Neuronal stem cell (in vitro differentiated cells): ENCODE measurements at regions not wholly inside any gene's neighbourhood (a gene's known extent, or its start where the extent isn't known, plus 50 kb on each side); places are given as distances from the start of the nearest gene placed in this dataset.

Experiments used
- DNase-seq: peaks from one replicate; pipeline ENCODE4 v3.0.0-alpha.2; 2013; ENCODE audit warnings: low spot score
- H2AFZ ChIP-seq: one replicate; pipeline ENCODE4 v1.6.1; 2013; ENCODE audit warnings: mild to moderate bottlenecking, low read length, inconsistent platforms
- H2AK5ac ChIP-seq: 2 replicates; pipeline ENCODE4 v1.6.1; 2013; ENCODE audit warnings: low read depth, mild to moderate bottlenecking, inconsistent platforms, low read length, moderate library complexity, mixed read lengths
- H2BK120ac ChIP-seq: 2 replicates; pipeline ENCODE4 v1.6.1; 2013; ENCODE audit warnings: low read depth, mild to moderate bottlenecking, inconsistent platforms, low read length, moderate library complexity, mixed read lengths
- H2BK12ac ChIP-seq: one replicate; pipeline ENCODE4 v1.6.1; 2013; ENCODE audit warnings: low read length, inconsistent platforms
- H2BK15ac ChIP-seq: 2 replicates; pipeline ENCODE4 v1.6.1; 2013; ENCODE audit warnings: mild to moderate bottlenecking, low read length, inconsistent platforms, mixed read lengths
- H2BK5ac ChIP-seq: one replicate; pipeline ENCODE4 v1.6.1; 2013; ENCODE audit warnings: inconsistent platforms, mild to moderate bottlenecking, low read length, moderate library complexity
- H3K14ac ChIP-seq: one replicate; pipeline ENCODE4 v1.6.1; 2013; ENCODE audit warnings: low read length, inconsistent platforms
- H3K18ac ChIP-seq: 2 replicates; pipeline ENCODE4 v1.6.1; 2013; ENCODE audit warnings: low read length, inconsistent platforms
- H3K23ac ChIP-seq: 2 replicates; pipeline ENCODE4 v1.6.1; 2013; ENCODE audit warnings: low read depth, mild to moderate bottlenecking, mixed read lengths, low read length, inconsistent platforms; ENCODE audit not compliant: poor library complexity
- H3K27ac ChIP-seq: replicated peaks from 3 replicates; pipeline ENCODE4 v1.5.1; 2013; ENCODE audit warnings: low read length, inconsistent platforms
- H3K27me3 ChIP-seq, 3 experiments: 2 replicates each; pipeline ENCODE4 v1.6.1; 2013; ENCODE audit warnings: low read length in 3 of 3, mild to moderate bottlenecking in 2 of 3, inconsistent platforms in 1 of 3, low read depth in 1 of 3, mixed read lengths in 1 of 3, moderate library complexity in 1 of 3; ENCODE audit not compliant: control insufficient read depth in 3 of 3, insufficient read depth in 3 of 3
- H3K36me3 ChIP-seq, 2 donors: replicated peaks in 1 of 2; 2 replicates each; pipeline ENCODE4 v1.6.1; 2013; ENCODE audit warnings: low read length in 2 of 2; ENCODE audit not compliant: control insufficient read depth in 2 of 2, insufficient read depth in 2 of 2
- H3K4ac ChIP-seq: 2 replicates; pipeline ENCODE4 v1.6.1; 2013; ENCODE audit warnings: inconsistent platforms, mild to moderate bottlenecking, low read length, moderate library complexity
- H3K4me1 ChIP-seq, 2 donors: 1 replicate in 1 of 2; 2 replicates in 1 of 2; pipeline ENCODE4 v1.6.1; 2013; ENCODE audit warnings: low read length in 2 of 2, low read depth in 1 of 2; ENCODE audit not compliant: control insufficient read depth in 2 of 2, insufficient read depth in 1 of 2
- H3K4me2 ChIP-seq: one replicate; pipeline ENCODE4 v1.6.1; 2013; ENCODE audit warnings: mild to moderate bottlenecking, low read length, inconsistent platforms; ENCODE audit not compliant: insufficient read depth, poor library complexity, severe bottlenecking
- H3K4me3 ChIP-seq, 2 donors: 2 replicates each; pipeline ENCODE4 v1.5.1; 2013; ENCODE audit warnings: low read length in 2 of 2, mild to moderate bottlenecking in 2 of 2, inconsistent platforms in 1 of 2, moderate library complexity in 1 of 2
- H3K79me1 ChIP-seq: one replicate; pipeline ENCODE4 v1.6.1; 2013; ENCODE audit warnings: low read depth, mild to moderate bottlenecking, inconsistent platforms, low read length, moderate library complexity
- H3K9ac ChIP-seq: one replicate; pipeline ENCODE4 v1.6.1; 2013; ENCODE audit warnings: mild to moderate bottlenecking, low read depth, low read length, inconsistent platforms; ENCODE audit not compliant: poor library complexity
- H3K9me3 ChIP-seq, 2 donors: replicated peaks in 1 of 2; 2 replicates each; pipeline versions ENCODE3 to v1.6.1; 2013; ENCODE audit warnings: low read length in 2 of 2, mild to moderate bottlenecking in 2 of 2, inconsistent platforms in 1 of 2, low read depth in 1 of 2, mixed read lengths in 1 of 2, moderate library complexity in 1 of 2; ENCODE audit not compliant: control insufficient read depth in 2 of 2, insufficient read depth in 1 of 2
- H4K8ac ChIP-seq: one replicate; pipeline ENCODE4 v1.6.1; 2013; ENCODE audit warnings: low read depth, mild to moderate bottlenecking, inconsistent platforms, low read length, moderate library complexity
- H4K91ac ChIP-seq: one replicate; pipeline ENCODE4 v1.6.1; 2013; ENCODE audit warnings: low read length, low read depth, mild to moderate bottlenecking, inconsistent platforms; ENCODE audit not compliant: poor library complexity
- WGBS, 2 donors: extraction: QIAGEN DNeasy Blood & Tissue Kit; methylation state at CpG; one replicate each; pipeline ENCODE4 v1.1.7; 2013; ENCODE audit warnings: missing lambda C conversion rate in 2 of 2, mixed read lengths in 1 of 2; ENCODE audit not compliant: insufficient read length in 2 of 2, insufficient replicate concordance in 1 of 2; ENCODE audit errors: extremely low coverage in 2 of 2; 5-methylcytosine and 5-hydroxymethylcytosine counted together

- Histone ChIP-seq H3K23ac (no peak overlapping the region), H3K9me3 (no peaks in the 10 kb centered on the region), H3K4me3 (no peak overlapping the region), H3K9ac (no peak overlapping the region), H3K14ac (no peak overlapping the region), H3K18ac (no peak overlapping the region), H2BK15ac (no peak overlapping the region), H3K4me2 (no peak overlapping the region), H2BK12ac (no peak overlapping the region), H3K4ac (no peak overlapping the region), H3K36me3 (no peaks in the 10 kb centered on the region), H4K91ac (no peak overlapping the region), H4K8ac (no peak overlapping the region), H2BK5ac (no peak overlapping the region), H2BK120ac (no peak overlapping the region), H3K27me3 (no peaks in the 10 kb centered on the region), H2AFZ (no peak overlapping the region), H3K4me1 (no peaks in the 10 kb centered on the region), H2AK5ac (no peak overlapping the region), H3K27ac (no peak overlapping the region), H3K79me1 (no peaks in the 10 kb centered on the region)
- no CpG with 5 or more reads among the region's 1 CpG for WGBS, 2 donors
- DNase-seq: no peak
Observed at GRCh38 chr14:87115234-87115633, 877.7 kb downstream of the GALC start.

- Histone ChIP-seq H3K9me3 (no peaks in the 10 kb centered on the region), H3K36me3 (no peaks in the 10 kb centered on the region), H3K23ac (no peak overlapping the region), H2BK12ac (no peak overlapping the region), H3K14ac (no peak overlapping the region), H3K4me1 (no peaks in the 10 kb centered on the region), H2BK120ac (no peak overlapping the region), H3K18ac (no peak overlapping the region), H3K27ac (no peak overlapping the region), H2AK5ac (no peak overlapping the region), H2BK5ac (no peak overlapping the region), H3K4me2 (no peak overlapping the region), H4K91ac (no peak overlapping the region), H3K27me3 (no peaks in the 10 kb centered on the region), H2AFZ (no peak overlapping the region), H4K8ac (no peak overlapping the region), H3K4me3 (no peak overlapping the region), H3K4ac (no peak overlapping the region), H3K79me1 (no peaks in the 10 kb centered on the region), H3K9ac (no peak overlapping the region), H2BK15ac (no peak overlapping the region)
- WGBS, 2 donors: no CpG with 5 or more reads among the region's 5 CpGs
- DNase-seq: no peak
Observed at GRCh38 chr14:87113286-87113685, 879.7 kb downstream of the GALC start.

- no CpG with 5 or more reads among the region's 3 CpGs for WGBS, 2 donors
Observed at GRCh38 chr14:87111741-87112140, 881.2 kb downstream of the GALC start.

GRCh38 chr14:87111126-87111525 lies 881.9 kb downstream of the GALC start:
- no peak overlapping the region for H3K23ac ChIP-seq
- H2BK12ac ChIP-seq: no peak overlapping the region
- H3K27ac ChIP-seq: no peak overlapping the region
- H2BK120ac ChIP-seq: no peak overlapping the region
- no CpG with 5 or more reads among the region's 1 CpG for WGBS, 2 donors
- H3K27me3 ChIP-seq: no peaks in the 10 kb centered on the region
- H3K14ac ChIP-seq: no peak overlapping the region
- no peaks in the 10 kb centered on the region for H3K4me1 ChIP-seq
- no peaks in the 10 kb centered on the region for H3K79me1 ChIP-seq
- H2BK15ac ChIP-seq: no peak overlapping the region
- no peaks in the 10 kb centered on the region for H3K9me3 ChIP-seq
- H2BK5ac ChIP-seq: no peak overlapping the region
- H2AK5ac ChIP-seq: no peak overlapping the region
- no peak overlapping the region for H4K91ac ChIP-seq
- no peak overlapping the region for H3K9ac ChIP-seq
- H3K36me3 ChIP-seq: no peaks in the 10 kb centered on the region
- no peak overlapping the region for H3K4ac ChIP-seq
- no peak overlapping the region for H3K4me2 ChIP-seq
- no peak overlapping the region for H3K18ac ChIP-seq
- H4K8ac ChIP-seq: no peak overlapping the region
- no peak overlapping the region for H2AFZ ChIP-seq
- no peak for DNase-seq
- H3K4me3 ChIP-seq: no peak overlapping the region

More at GRCh38 chr14:87111741-87112140, 881.2 kb downstream of the GALC start:
- no peak for DNase-seq
- H2BK120ac ChIP-seq: no peak overlapping the region
- no peaks in the 10 kb centered on the region for H3K36me3 ChIP-seq
- no peak overlapping the region for H3K23ac ChIP-seq
- H3K4ac ChIP-seq: no peak overlapping the region
- H3K27ac ChIP-seq: no peak overlapping the region
- H2AFZ ChIP-seq: no peak overlapping the region
- no peak overlapping the region for H3K14ac ChIP-seq
- H3K27me3 ChIP-seq: no peaks in the 10 kb centered on the region
- H3K4me2 ChIP-seq: no peak overlapping the region
- H2BK12ac ChIP-seq: no peak overlapping the region
- no peak overlapping the region for H4K91ac ChIP-seq
- H2BK15ac ChIP-seq: no peak overlapping the region
- no peak overlapping the region for H3K18ac ChIP-seq
- H3K4me1 ChIP-seq: no peaks in the 10 kb centered on the region
- no peaks in the 10 kb centered on the region for H3K9me3 ChIP-seq
- no peak overlapping the region for H4K8ac ChIP-seq
- no peak overlapping the region for H3K9ac ChIP-seq
- H2AK5ac ChIP-seq: no peak overlapping the region
- H2BK5ac ChIP-seq: no peak overlapping the region
- no peaks in the 10 kb centered on the region for H3K79me1 ChIP-seq
- H3K4me3 ChIP-seq: no peak overlapping the region
